H1 (cell line): ENCODE measurements at regions not wholly inside any gene's neighbourhood (a gene's known extent, or its start where the extent isn't known, plus 50 kb on each side); places are given as distances from the start of the nearest gene placed in this dataset.

Experiments used
- CTCF ChIA-PET: fragments of 300-600 bp; sonication (Branson Sonifier 250); formaldehyde crosslinking; loops from one replicate; lab custom pipeline; 2021; ENCODE audit not compliant: partially characterized antibody; lab: Charles Lee
- POLR2A ChIA-PET: fragments of 300-600 bp; sonication (Branson Sonifier 250); formaldehyde crosslinking; loops from one replicate; lab custom pipeline; 2021; ENCODE audit warnings: inconsistent platforms; ENCODE audit not compliant: partially characterized antibody; lab: Charles Lee
- DNase-seq, 2 experiments: peaks; one replicate each; pipeline versions ENCODE4 v3.0.0 to v3.0.0-alpha.2; 2010 to 2022; ENCODE audit warnings: low spot score in 2 of 2, low read depth in 1 of 2, mixed read lengths in 1 of 2
- FAIRE-seq: peaks from 2 replicates; lab custom pipeline; 2011; peaks lifted over from hg19 to GRCh38; lab: Jason Lieb, UNC
- H2AFZ ChIP-seq: 2 replicates; pipeline ENCODE4 v1.8.1; 2012; ENCODE audit warnings: low read length, inconsistent platforms
- H2AK5ac ChIP-seq: 2 replicates; pipeline ENCODE4 v1.6.1; 2013; ENCODE audit warnings: low read depth, low read length
- H2BK120ac ChIP-seq: replicated peaks from 2 replicates; pipeline ENCODE3; 2013; ENCODE audit warnings: low read depth, low read length, inconsistent platforms
- H2BK12ac ChIP-seq: 2 replicates; pipeline ENCODE4 v1.6.1; 2013; ENCODE audit warnings: low read depth, low read length
- H2BK15ac ChIP-seq: 2 replicates; pipeline ENCODE4 v1.6.1; 2013; ENCODE audit warnings: low read length
- H2BK20ac ChIP-seq: 2 replicates; pipeline ENCODE4 v1.6.1; 2013; ENCODE audit warnings: low read length
- H2BK5ac ChIP-seq: 2 replicates; pipeline ENCODE4 v1.6.1; 2013; ENCODE audit warnings: low read depth, low read length
- H3K14ac ChIP-seq: 2 replicates; pipeline ENCODE4 v1.6.1; 2013; ENCODE audit warnings: inconsistent platforms; ENCODE audit not compliant: insufficient read length
- H3K18ac ChIP-seq: 2 replicates; pipeline ENCODE4 v1.6.1; 2013; ENCODE audit warnings: low read length; ENCODE audit errors: extremely low read depth
- H3K23ac ChIP-seq: 2 replicates; pipeline ENCODE4 v1.6.1; 2013; ENCODE audit warnings: inconsistent platforms; ENCODE audit not compliant: insufficient read length
- H3K23me2 ChIP-seq: 2 replicates; pipeline ENCODE4 v1.6.1; 2013; ENCODE audit warnings: low read depth, low read length
- H3K27ac ChIP-seq: 2 replicates; pipeline ENCODE4 v1.6.1; 2011; ENCODE audit warnings: low read depth, low read length, inconsistent platforms
- H3K27me3 ChIP-seq, 4 experiments: replicated peaks in 1 of 4; 1 replicate in 1 of 4; 2 replicates in 3 of 4; pipeline versions ENCODE4 v1.6.1 to v1.8.1; 2011 to 2013; ENCODE audit warnings: low read length in 3 of 4, mild to moderate bottlenecking in 3 of 4, inconsistent platforms in 2 of 4, mixed read lengths in 2 of 4, moderate library complexity in 1 of 4; ENCODE audit not compliant: control insufficient read depth in 3 of 4, insufficient read depth in 3 of 4; ENCODE audit errors: extremely low read depth in 1 of 4
- H3K36me3 ChIP-seq, 4 experiments: 2 replicates each; pipeline versions ENCODE4 v1.6.1 to v1.8.1; 2011 to 2013; ENCODE audit warnings: mild to moderate bottlenecking in 4 of 4, low read length in 3 of 4, moderate library complexity in 2 of 4, control low read depth in 1 of 4, inconsistent platforms in 1 of 4; ENCODE audit not compliant: insufficient read depth in 4 of 4, control insufficient read depth in 2 of 4
- H3K4ac ChIP-seq: replicated peaks from 2 replicates; pipeline ENCODE3; 2013; ENCODE audit warnings: low read length, low read depth, mixed read lengths, inconsistent platforms; ENCODE audit not compliant: insufficient read length
- H3K4me1 ChIP-seq, 4 experiments: replicated peaks in 1 of 4; 1 replicate in 1 of 4; 2 replicates in 3 of 4; pipeline versions ENCODE4 v1.6.1 to v1.8.1; 2011 to 2013; ENCODE audit warnings: low read length in 3 of 4, inconsistent platforms in 2 of 4, mixed read lengths in 1 of 4; ENCODE audit not compliant: insufficient read depth in 4 of 4, control insufficient read depth in 3 of 4
- H3K4me2 ChIP-seq, 2 experiments: 2 replicates each; pipeline versions ENCODE4 v1.6.1 to v1.8.1; 2011 to 2013; ENCODE audit warnings: low read depth in 2 of 2, low read length in 2 of 2, control low read depth in 1 of 2, inconsistent platforms in 1 of 2, mild to moderate bottlenecking in 1 of 2; ENCODE audit not compliant: insufficient read depth in 1 of 2
- H3K4me3 ChIP-seq, 4 experiments: fragments of 200-600, 300-600 bp in 1 of 4; sonication (generic), shearing (Covaris generic), sonication (Bioruptor Twin) in 1 of 4; 2 replicates each; pipeline versions ENCODE4 v1.5.1 to v1.8.1; 2011 to 2016; ENCODE audit warnings: low read length in 4 of 4, low read depth in 3 of 4, control low read depth in 2 of 4, inconsistent platforms in 2 of 4, mild to moderate bottlenecking in 2 of 4, mixed read lengths in 1 of 4, moderate library complexity in 1 of 4; ENCODE audit not compliant: insufficient read depth in 2 of 4; ENCODE audit errors: extremely low read depth in 1 of 4
- H3K56ac ChIP-seq: replicated peaks from 2 replicates; pipeline ENCODE3; 2013; ENCODE audit warnings: low read depth, mild to moderate bottlenecking, mixed read lengths, low read length, inconsistent platforms; ENCODE audit not compliant: insufficient read length
- H3K79me1 ChIP-seq: 2 replicates; pipeline ENCODE4 v1.6.1; 2013; ENCODE audit warnings: low read depth, low read length, control low read depth
- H3K79me2 ChIP-seq, 2 experiments: 2 replicates each; pipeline versions ENCODE4 v1.6.1 to v1.8.1; 2012 to 2013; ENCODE audit warnings: low read length in 2 of 2, mild to moderate bottlenecking in 2 of 2, inconsistent platforms in 1 of 2; ENCODE audit not compliant: insufficient read depth in 2 of 2, control insufficient read depth in 1 of 2
- H3K9ac ChIP-seq, 4 experiments: replicated peaks in 1 of 4; 1 replicate in 1 of 4; 2 replicates in 3 of 4; pipeline versions ENCODE4 v1.6.1 to v1.8.1; 2011 to 2013; ENCODE audit warnings: low read depth in 3 of 4, low read length in 3 of 4, control low read depth in 2 of 4, mild to moderate bottlenecking in 2 of 4, moderate library complexity in 2 of 4, inconsistent platforms in 1 of 4; ENCODE audit errors: extremely low read depth in 1 of 4
- H3K9me3 ChIP-seq, 2 experiments: 2 replicates each; pipeline versions ENCODE4 v1.6.1 to v1.8.1; 2012 to 2013; ENCODE audit warnings: mild to moderate bottlenecking in 2 of 2, moderate library complexity in 2 of 2, control low read depth in 1 of 2, inconsistent platforms in 1 of 2, low read depth in 1 of 2, low read length in 1 of 2, mixed read lengths in 1 of 2; ENCODE audit not compliant: insufficient read depth in 2 of 2
- H4K20me1 ChIP-seq, 2 experiments: replicated peaks in 1 of 2; 2 replicates each; pipeline versions ENCODE3 to v1.8.1; 2011 to 2013; ENCODE audit warnings: inconsistent platforms in 2 of 2, low read length in 2 of 2, mild to moderate bottlenecking in 1 of 2; ENCODE audit not compliant: insufficient read depth in 2 of 2, control insufficient read depth in 1 of 2
- H4K5ac ChIP-seq: 2 replicates; pipeline ENCODE4 v1.6.1; 2013; ENCODE audit warnings: low read length, low read depth, mixed read lengths, inconsistent platforms; ENCODE audit not compliant: insufficient read length
- H4K8ac ChIP-seq: 2 replicates; pipeline ENCODE4 v1.8.0; 2013; ENCODE audit warnings: mild to moderate bottlenecking, moderate library complexity, low read length, inconsistent platforms; ENCODE audit not compliant: insufficient read depth; ENCODE audit errors: extremely low read depth
- H4K91ac ChIP-seq: replicated peaks from 2 replicates; pipeline ENCODE3; 2013; ENCODE audit warnings: low read length, mixed read lengths, inconsistent platforms; ENCODE audit not compliant: insufficient read length
- BCL11A ChIP-seq, 2 experiments: IDR thresholded peaks; one replicate each; pipeline ENCODE4 v1.6.1; 2011; ENCODE audit warnings: low read depth in 2 of 2, low read length in 2 of 2, mild to moderate bottlenecking in 2 of 2
- CREB1 ChIP-seq: IDR thresholded peaks from 2 replicates; pipeline ENCODE4 v1.6.1; 2012; ENCODE audit warnings: inconsistent platforms

- no peak for TF ChIP-seq BCL11A (IDR thresholded peaks at IDR 0.05; ENCODE audit: low read depth in 2 of 2, low read length in 2 of 2)
Observed at GRCh38 chr20:53702617-53703016, 109.0 kb upstream of the ZNF217 start (continued).

GRCh38 chr20:53699906-53700305, 106.3 kb upstream of the ZNF217 start:
- H4K91ac ChIP-seq: no peak overlapping the region
- H3K23ac ChIP-seq: no peak overlapping the region
- no peak overlapping the region for H4K8ac ChIP-seq
- H3K4me1 ChIP-seq: no peaks in the 10 kb centered on the region; a peak in 1 of 7 replicates
- no peak overlapping the region for H3K27ac ChIP-seq
- no peak overlapping the region for H3K18ac ChIP-seq
- no peak overlapping the region for H2BK15ac ChIP-seq
- no peaks in the 10 kb centered on the region for H3K36me3 ChIP-seq
- no peak overlapping the region for H2AK5ac ChIP-seq
- no peak overlapping the region for H3K4me2 ChIP-seq
- ChIA-PET CTCF (interaction anchor here (0.6 to 1.1 kb wide), 2 partner anchors 8 to 1388 kb away, joined by 3 read pairs; no protein-coding TSS in a partner anchor), POLR2A (no interaction called here)
- no peak overlapping the region for H2BK120ac ChIP-seq
- DNase-seq (no peak), FAIRE-seq (no peak)
- H4K5ac ChIP-seq: no peak overlapping the region
- H2BK5ac ChIP-seq: no peak overlapping the region
- no peaks in the 10 kb centered on the region for H3K27me3 ChIP-seq
- no peak overlapping the region for H3K14ac ChIP-seq
- H3K4ac ChIP-seq: no peak overlapping the region
- no peak overlapping the region for H3K4me3 ChIP-seq
- no peak overlapping the region for H3K56ac ChIP-seq
- H3K79me1 ChIP-seq: no peaks in the 10 kb centered on the region
- H3K9me3 ChIP-seq: no peaks in the 10 kb centered on the region
- no peaks in the 10 kb centered on the region for H3K23me2 ChIP-seq
- H3K9ac ChIP-seq: no peak overlapping the region
- H2BK12ac ChIP-seq: no peak overlapping the region
- H2BK20ac ChIP-seq: no peak overlapping the region
- H3K79me2 ChIP-seq: no peaks in the 10 kb centered on the region
- H2AFZ ChIP-seq: no peak overlapping the region
- no peaks in the 10 kb centered on the region for H4K20me1 ChIP-seq
- TF ChIP-seq CREB1: no peak
